GM12878 (cell line): ENCODE measurements at regions not wholly inside any gene's neighbourhood (a gene's known extent, or its start where the extent isn't known, plus 50 kb on each side); places are given as distances from the start of the nearest gene placed in this dataset.

Experiments used
- ATAC-seq: fragments of 200-7000 bp; cut with Tn5 transposase; 3 replicates; pipeline ENCODE4 v1.9.1; 2020; ENCODE audit warnings: mild to moderate bottlenecking, moderate library complexity
- BruUV-seq: library from RNA; stranded (reverse); fragments of 400-500 nt; replicated peaks from 2 replicates; lab custom pipeline; 2021; lab: Mats Ljungman, UMichigan
- CTCF ChIA-PET: fragments of 300-600 bp; sonication (Branson Sonifier 250); formaldehyde crosslinking; extraction: SDS; loops from one replicate; lab custom pipeline; 2021; ENCODE audit warnings: inconsistent platforms; lab: Yijun Ruan, JAX
- POLR2A ChIA-PET: fragments of 350-600 bp; formaldehyde crosslinking; extraction: SDS; loops from one replicate; lab custom pipeline; 2021; ENCODE audit warnings: inconsistent platforms; lab: Charles Lee
- RAD21 ChIA-PET: fragments of 300-600 bp; sonication (Branson Sonifier 250); formaldehyde crosslinking; loops from one replicate; lab custom pipeline; 2023; ENCODE audit warnings: antibody characterized with exemption; ENCODE audit not compliant: unreplicated experiment; lab: Charles Lee
- SMC1A ChIA-PET: fragments of 300-600 bp; sonication (Branson Sonifier 250); formaldehyde crosslinking; loops from one replicate; lab custom pipeline; 2023; ENCODE audit not compliant: unreplicated experiment, uncharacterized antibody; lab: Charles Lee
- DNase-seq: peaks from one replicate; pipeline ENCODE4 v3.0.0-alpha.2; 2011; ENCODE audit warnings: low read depth, low spot score
- FAIRE-seq: peaks from 3 replicates; lab custom pipeline; 2011; peaks lifted over from hg19 to GRCh38; lab: Jason Lieb, UNC
- H2AFZ ChIP-seq: 2 replicates; pipeline ENCODE4 v1.6.0; 2011; ENCODE audit warnings: low read depth, low read length, control low read depth; ENCODE audit not compliant: control insufficient read depth
- H3K27ac ChIP-seq: 2 replicates; pipeline ENCODE4 v1.5.1; 2011; ENCODE audit warnings: control low read depth; ENCODE audit not compliant: control insufficient read depth, insufficient read depth
- H3K27me3 ChIP-seq, 2 experiments: replicated peaks in 1 of 2; 2 replicates each; pipeline versions ENCODE4 v1.6.0 to v1.6.1; 2011; ENCODE audit warnings: low read length in 1 of 2; ENCODE audit not compliant: control insufficient read depth in 2 of 2, insufficient read depth in 2 of 2
- H3K36me3 ChIP-seq, 2 experiments: 2 replicates each; pipeline ENCODE4 v1.5.1; 2011; ENCODE audit warnings: low read length in 1 of 2; ENCODE audit not compliant: control insufficient read depth in 2 of 2, insufficient read depth in 2 of 2
- H3K4me1 ChIP-seq: 2 replicates; pipeline ENCODE4 v1.6.1; 2011; ENCODE audit warnings: mild to moderate bottlenecking, low read length, moderate library complexity, mixed read lengths; ENCODE audit not compliant: control insufficient read depth, insufficient read depth
- H3K4me2 ChIP-seq: 2 replicates; pipeline ENCODE4 v1.6.0; 2011; ENCODE audit warnings: control low read depth; ENCODE audit not compliant: control insufficient read depth, insufficient read depth
- H3K4me3 ChIP-seq: fragments of 200-600 bp; sonication (generic); 2 replicates; pipeline ENCODE4 v1.5.1; 2016
- H3K79me2 ChIP-seq: 2 replicates; pipeline ENCODE4 v1.6.0; 2011; ENCODE audit warnings: low read length; ENCODE audit not compliant: control insufficient read depth, insufficient read depth
- H3K9ac ChIP-seq: 2 replicates; pipeline ENCODE4 v1.8.0; 2011; ENCODE audit warnings: low read length, control low read depth, mixed read lengths; ENCODE audit not compliant: control insufficient read depth, insufficient read depth
- H3K9me3 ChIP-seq: replicated peaks from 3 replicates; pipeline ENCODE4 v1.5.1; 2011; ENCODE audit warnings: mild to moderate bottlenecking, low read length; ENCODE audit not compliant: control insufficient read depth, insufficient read depth
- H4K20me1 ChIP-seq: 2 replicates; pipeline ENCODE4 v1.6.0; 2011; ENCODE audit not compliant: control insufficient read depth, insufficient read depth
- CBFB ChIP-seq: IDR thresholded peaks from 2 replicates; pipeline ENCODE4 v1.6.1; 2016; ENCODE audit warnings: antibody characterized with exemption, low read depth
- ETV6 ChIP-seq, 2 experiments: fragments of 450-650 bp in 1 of 2; IDR thresholded peaks in 1 of 2; conservative IDR thresholded peaks in 1 of 2; 2 replicates each; pipeline ENCODE4 v1.6.1; 2014; ENCODE audit warnings: antibody characterized with exemption in 1 of 2, borderline replicate concordance in 1 of 2, low read depth in 1 of 2, mild to moderate bottlenecking in 1 of 2, moderate library complexity in 1 of 2
- HDGF ChIP-seq: fragments of 450-650 bp; IDR thresholded peaks from 2 replicates; pipeline ENCODE4 v1.6.1; 2016; ENCODE audit warnings: antibody characterized with exemption
- NFIC ChIP-seq: IDR thresholded peaks from 2 replicates; pipeline ENCODE4 v1.6.1; 2012; ENCODE audit warnings: low read depth, mild to moderate bottlenecking, inconsistent platforms, low read length, moderate library complexity
- POU2F2 ChIP-seq: IDR thresholded peaks from 3 replicates; pipeline ENCODE4 v1.6.1; 2011; ENCODE audit warnings: low read depth, mild to moderate bottlenecking, low read length, borderline replicate concordance
- RUNX3 ChIP-seq: IDR thresholded peaks from 2 replicates; pipeline ENCODE4 v1.6.1; 2012; ENCODE audit warnings: low read length, inconsistent platforms
- SP1 ChIP-seq: IDR thresholded peaks from one replicate; pipeline ENCODE4 v1.6.1; 2011; ENCODE audit warnings: low read depth, low read length
- TCF12 ChIP-seq: IDR thresholded peaks from 2 replicates; pipeline ENCODE4 v1.6.1; 2011; ENCODE audit warnings: low read depth, mild to moderate bottlenecking, low read length
- WGBS: methylation state at CpG from one replicate; pipeline ENCODE4 v1.1.6; 2016; ENCODE audit warnings: low lambda C conversion rate; ENCODE audit not compliant: insufficient replicate concordance, insufficient coverage; ENCODE audit errors: missing lambda C conversion rate; 5-methylcytosine and 5-hydroxymethylcytosine counted together
- in situ Hi-C: fragments of 300-500 bp; cut with MboI; formaldehyde crosslinking; loops from 9 replicates; pipeline ENCODE4 v1.14.3; 2018; ENCODE audit warnings: mixed read lengths
- intact Hi-C: fragments of 100-400 bp; cut with micrococcal nuclease; formaldehyde crosslinking; loops from one replicate; pipeline ENCODE4 v1.14.2; 2022; ENCODE audit not compliant: unreplicated experiment
- TF ChIP-seq, protein P1 (sequence below): fragments of 450-650 bp; IDR thresholded peaks from 2 replicates; pipeline ENCODE4 v1.6.1; 2017; ENCODE audit warnings: mild to moderate bottlenecking
- TF ChIP-seq, protein P2 (sequence below): IDR thresholded peaks from 2 replicates; pipeline ENCODE4 v1.6.1; 2012; ENCODE audit warnings: improper control_type of control experiment, low read depth, low read length; ENCODE audit not compliant: insufficient replicate concordance

DNA sequence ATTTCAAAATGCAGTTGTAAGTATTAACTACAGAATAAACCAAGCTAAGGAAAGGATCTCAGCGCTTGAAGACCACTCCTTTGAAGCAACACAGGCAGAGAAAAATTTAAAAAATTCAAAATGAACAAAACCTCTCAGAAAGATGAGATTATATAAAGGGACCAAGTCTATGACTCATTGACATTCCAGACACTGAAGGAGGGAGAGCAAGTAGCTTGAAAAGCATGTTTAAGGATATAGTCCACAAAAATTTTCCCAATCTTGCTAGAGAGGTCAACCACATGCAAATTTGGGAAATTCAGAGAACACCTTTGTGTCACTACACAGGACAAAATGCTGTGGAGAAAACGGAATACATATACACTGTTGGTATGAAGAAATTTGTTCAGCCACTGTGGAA lies 112.6 kb upstream of the MC4R start:
- ATAC-seq (no peak), FAIRE-seq (no peak), DNase-seq (no peak)
- Histone ChIP-seq H3K27me3 (no peaks in the 10 kb centered on the region), H3K36me3 (no peaks in the 10 kb centered on the region), H3K27ac (no peak overlapping the region), H3K4me1 (no peaks in the 10 kb centered on the region), H3K4me2 (no peak overlapping the region), H3K9ac (no peak overlapping the region), H3K9me3 (no peaks in the 10 kb centered on the region), H2AFZ (no peak overlapping the region), H4K20me1 (no peaks in the 10 kb centered on the region), H3K4me3 (no peak overlapping the region), H3K79me2 (no peaks in the 10 kb centered on the region)
- ChIA-PET CTCF (no interaction called here), POLR2A (no interaction called here), SMC1A (no interaction called here), RAD21 (no interaction called here)
- BruUV-seq = no TSS peak
- no peak for TF ChIP-seq SP1
- TF ChIP-seq, protein P1, sequence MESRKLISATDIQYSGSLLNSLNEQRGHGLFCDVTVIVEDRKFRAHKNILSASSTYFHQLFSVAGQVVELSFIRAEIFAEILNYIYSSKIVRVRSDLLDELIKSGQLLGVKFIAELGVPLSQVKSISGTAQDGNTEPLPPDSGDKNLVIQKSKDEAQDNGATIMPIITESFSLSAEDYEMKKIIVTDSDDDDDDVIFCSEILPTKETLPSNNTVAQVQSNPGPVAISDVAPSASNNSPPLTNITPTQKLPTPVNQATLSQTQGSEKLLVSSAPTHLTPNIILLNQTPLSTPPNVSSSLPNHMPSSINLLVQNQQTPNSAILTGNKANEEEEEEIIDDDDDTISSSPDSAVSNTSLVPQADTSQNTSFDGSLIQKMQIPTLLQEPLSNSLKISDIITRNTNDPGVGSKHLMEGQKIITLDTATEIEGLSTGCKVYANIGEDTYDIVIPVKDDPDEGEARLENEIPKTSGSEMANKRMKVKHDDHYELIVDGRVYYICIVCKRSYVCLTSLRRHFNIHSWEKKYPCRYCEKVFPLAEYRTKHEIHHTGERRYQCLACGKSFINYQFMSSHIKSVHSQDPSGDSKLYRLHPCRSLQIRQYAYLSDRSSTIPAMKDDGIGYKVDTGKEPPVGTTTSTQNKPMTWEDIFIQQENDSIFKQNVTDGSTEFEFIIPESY = no peak
- no peak for TF ChIP-seq HDGF
- no peak for TF ChIP-seq POU2F2
- TF ChIP-seq, protein P2, sequence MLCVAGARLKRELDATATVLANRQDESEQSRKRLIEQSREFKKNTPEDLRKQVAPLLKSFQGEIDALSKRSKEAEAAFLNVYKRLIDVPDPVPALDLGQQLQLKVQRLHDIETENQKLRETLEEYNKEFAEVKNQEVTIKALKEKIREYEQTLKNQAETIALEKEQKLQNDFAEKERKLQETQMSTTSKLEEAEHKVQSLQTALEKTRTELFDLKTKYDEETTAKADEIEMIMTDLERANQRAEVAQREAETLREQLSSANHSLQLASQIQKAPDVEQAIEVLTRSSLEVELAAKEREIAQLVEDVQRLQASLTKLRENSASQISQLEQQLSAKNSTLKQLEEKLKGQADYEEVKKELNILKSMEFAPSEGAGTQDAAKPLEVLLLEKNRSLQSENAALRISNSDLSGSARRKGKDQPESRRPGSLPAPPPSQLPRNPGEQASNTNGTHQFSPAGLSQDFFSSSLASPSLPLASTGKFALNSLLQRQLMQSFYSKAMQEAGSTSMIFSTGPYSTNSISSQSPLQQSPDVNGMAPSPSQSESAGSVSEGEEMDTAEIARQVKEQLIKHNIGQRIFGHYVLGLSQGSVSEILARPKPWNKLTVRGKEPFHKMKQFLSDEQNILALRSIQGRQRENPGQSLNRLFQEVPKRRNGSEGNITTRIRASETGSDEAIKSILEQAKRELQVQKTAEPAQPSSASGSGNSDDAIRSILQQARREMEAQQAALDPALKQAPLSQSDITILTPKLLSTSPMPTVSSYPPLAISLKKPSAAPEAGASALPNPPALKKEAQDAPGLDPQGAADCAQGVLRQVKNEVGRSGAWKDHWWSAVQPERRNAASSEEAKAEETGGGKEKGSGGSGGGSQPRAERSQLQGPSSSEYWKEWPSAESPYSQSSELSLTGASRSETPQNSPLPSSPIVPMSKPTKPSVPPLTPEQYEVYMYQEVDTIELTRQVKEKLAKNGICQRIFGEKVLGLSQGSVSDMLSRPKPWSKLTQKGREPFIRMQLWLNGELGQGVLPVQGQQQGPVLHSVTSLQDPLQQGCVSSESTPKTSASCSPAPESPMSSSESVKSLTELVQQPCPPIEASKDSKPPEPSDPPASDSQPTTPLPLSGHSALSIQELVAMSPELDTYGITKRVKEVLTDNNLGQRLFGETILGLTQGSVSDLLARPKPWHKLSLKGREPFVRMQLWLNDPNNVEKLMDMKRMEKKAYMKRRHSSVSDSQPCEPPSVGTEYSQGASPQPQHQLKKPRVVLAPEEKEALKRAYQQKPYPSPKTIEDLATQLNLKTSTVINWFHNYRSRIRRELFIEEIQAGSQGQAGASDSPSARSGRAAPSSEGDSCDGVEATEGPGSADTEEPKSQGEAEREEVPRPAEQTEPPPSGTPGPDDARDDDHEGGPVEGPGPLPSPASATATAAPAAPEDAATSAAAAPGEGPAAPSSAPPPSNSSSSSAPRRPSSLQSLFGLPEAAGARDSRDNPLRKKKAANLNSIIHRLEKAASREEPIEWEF = no peak
- no peak for TF ChIP-seq ETV6 (conservative IDR thresholded peaks at IDR 0.05 in 1 of 2, IDR thresholded peaks at IDR 0.05 in 1 of 2; ENCODE audit: borderline replicate concordance in 1 of 2, low read depth in 1 of 2)
- no peak for TF ChIP-seq RUNX3
- TF ChIP-seq TCF12 = no peak
- no peak for TF ChIP-seq CBFB
- TF ChIP-seq NFIC = no peak
- intact Hi-C loops (no loop called here), in situ Hi-C loops (no loop called here)
- 0% methylated on average over 2 of the region's 2 CpGs for WGBS
